ENCODE measurements at regions not wholly inside any gene's neighbourhood (a gene's known extent, or its start where the extent isn't known, plus 50 kb on each side); places are given as distances from the start of the nearest gene placed in this dataset.

- Histone ChIP-seq H3K4me3 (ENCODE audit: insufficient read depth, low read depth, low read length) (no peak overlapping the region), H3K4me2 (ENCODE audit: low read length) (no peak overlapping the region), H3K9me3 (ENCODE audit: insufficient read depth, low read depth, low read length) (no peaks in the 10 kb centered on the region), H2AFZ (ENCODE audit: low read depth, low read length) (no peak overlapping the region), H3K4me1 (ENCODE audit: insufficient read depth, low read length) (no peaks in the 10 kb centered on the region), H3K27me3 (ENCODE audit: insufficient read depth, low read length) (peaks cover 6% of the 10 kb centered on the region), H4K20me1 (ENCODE audit: insufficient read depth, low read length) (no peaks in the 10 kb centered on the region), H3K79me2 (ENCODE audit: insufficient read depth, low read length) (no peaks in the 10 kb centered on the region), H3K27ac (ENCODE audit: low read depth, low read length) (no peak overlapping the region), H3K9ac (ENCODE audit: low read length) (no peak overlapping the region), H3K36me3 (ENCODE audit: insufficient read depth, low read length) (no peaks in the 10 kb centered on the region)
- TF ChIP-seq, protein P1, sequence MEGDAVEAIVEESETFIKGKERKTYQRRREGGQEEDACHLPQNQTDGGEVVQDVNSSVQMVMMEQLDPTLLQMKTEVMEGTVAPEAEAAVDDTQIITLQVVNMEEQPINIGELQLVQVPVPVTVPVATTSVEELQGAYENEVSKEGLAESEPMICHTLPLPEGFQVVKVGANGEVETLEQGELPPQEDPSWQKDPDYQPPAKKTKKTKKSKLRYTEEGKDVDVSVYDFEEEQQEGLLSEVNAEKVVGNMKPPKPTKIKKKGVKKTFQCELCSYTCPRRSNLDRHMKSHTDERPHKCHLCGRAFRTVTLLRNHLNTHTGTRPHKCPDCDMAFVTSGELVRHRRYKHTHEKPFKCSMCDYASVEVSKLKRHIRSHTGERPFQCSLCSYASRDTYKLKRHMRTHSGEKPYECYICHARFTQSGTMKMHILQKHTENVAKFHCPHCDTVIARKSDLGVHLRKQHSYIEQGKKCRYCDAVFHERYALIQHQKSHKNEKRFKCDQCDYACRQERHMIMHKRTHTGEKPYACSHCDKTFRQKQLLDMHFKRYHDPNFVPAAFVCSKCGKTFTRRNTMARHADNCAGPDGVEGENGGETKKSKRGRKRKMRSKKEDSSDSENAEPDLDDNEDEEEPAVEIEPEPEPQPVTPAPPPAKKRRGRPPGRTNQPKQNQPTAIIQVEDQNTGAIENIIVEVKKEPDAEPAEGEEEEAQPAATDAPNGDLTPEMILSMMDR (IDR thresholded peaks at IDR 0.05; ENCODE audit: insufficient read depth, low read depth, low read length): no peak
- TF ChIP-seq EZH2 (IDR thresholded peaks at IDR 0.05; ENCODE audit: insufficient read depth, low read length): no peak
- Mint-ChIP-seq H3K4me3 (ENCODE audit: unreplicated experiment) (no peak overlapping the region), H3K27ac (ENCODE audit: unreplicated experiment) (no peak overlapping the region), H3K27me3 (ENCODE audit: low read depth, unreplicated experiment) (peaks cover 37% of the 10 kb centered on the region), H3K4me1 (ENCODE audit: low read depth, unreplicated experiment) (no peaks in the 10 kb centered on the region), H3K36me3 (ENCODE audit: low read depth, unreplicated experiment) (no peaks in the 10 kb centered on the region), H3K9me3 (ENCODE audit: unreplicated experiment) (peaks cover 5% of the 10 kb centered on the region)
- DNase-seq (ENCODE audit: low read depth): no peak
- no peak for FAIRE-seq
Observed at GRCh38 chr14:96666088-96666487, 131.1 kb upstream of the VRK1 start.

- Histone ChIP-seq H3K9me3 (ENCODE audit: insufficient read depth, low read depth, low read length) (no peaks in the 10 kb centered on the region), H2AFZ (ENCODE audit: low read depth, low read length) (no peak overlapping the region), H3K36me3 (ENCODE audit: insufficient read depth, low read length) (no peaks in the 10 kb centered on the region), H4K20me1 (ENCODE audit: insufficient read depth, low read length) (no peaks in the 10 kb centered on the region), H3K27ac (ENCODE audit: low read depth, low read length) (no peak overlapping the region), H3K79me2 (ENCODE audit: insufficient read depth, low read length) (no peaks in the 10 kb centered on the region), H3K27me3 (ENCODE audit: insufficient read depth, low read length) (no peaks in the 10 kb centered on the region), H3K9ac (ENCODE audit: low read length) (no peak overlapping the region), H3K4me3 (ENCODE audit: insufficient read depth, low read depth, low read length) (no peak overlapping the region), H3K4me2 (ENCODE audit: low read length) (no peak overlapping the region), H3K4me1 (ENCODE audit: insufficient read depth, low read length) (no peaks in the 10 kb centered on the region)
- no peak for TF ChIP-seq EZH2 (IDR thresholded peaks at IDR 0.05; ENCODE audit: insufficient read depth, low read length)
- TF ChIP-seq, protein P1 (IDR thresholded peaks at IDR 0.05; ENCODE audit: insufficient read depth, low read depth, low read length): no peak
- DNase-seq (ENCODE audit: low read depth): no peak
- peaks cover 3% of the 10 kb centered on the region for H3K9me3 Mint-ChIP-seq (ENCODE audit: unreplicated experiment)
- H3K36me3 Mint-ChIP-seq (ENCODE audit: low read depth, unreplicated experiment): no peaks in the 10 kb centered on the region
- peaks cover 42% of the 10 kb centered on the region for H3K27me3 Mint-ChIP-seq (ENCODE audit: low read depth, unreplicated experiment)
- no peak for FAIRE-seq
- H3K4me3 Mint-ChIP-seq (ENCODE audit: unreplicated experiment): no peak overlapping the region
- H3K4me1 Mint-ChIP-seq (ENCODE audit: low read depth, unreplicated experiment): no peaks in the 10 kb centered on the region
- no peak overlapping the region for H3K27ac Mint-ChIP-seq (ENCODE audit: unreplicated experiment)
Observed at GRCh38 chr14:96670391-96670790, 126.8 kb upstream of the VRK1 start.

DNA sequence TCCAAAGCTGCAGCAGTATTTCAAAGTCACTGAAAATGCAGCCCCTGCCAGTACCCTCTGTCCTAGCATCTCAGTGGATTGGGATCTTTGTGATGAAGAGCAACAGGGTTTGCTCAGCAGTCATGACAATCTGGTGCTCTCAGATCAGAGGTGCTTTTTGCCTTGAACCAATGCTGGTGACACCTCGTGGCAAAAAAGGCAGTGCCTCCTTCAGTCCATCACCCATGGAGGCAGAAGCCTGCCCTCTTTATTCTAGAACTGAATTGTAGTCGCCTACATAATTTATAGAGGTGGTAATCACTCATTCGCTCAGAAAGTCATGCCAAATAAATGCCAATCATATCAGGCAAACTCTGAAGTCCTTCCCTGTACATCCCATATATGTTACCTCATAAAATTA, 126.0 kb upstream of the VRK1 start:
- H2AFZ ChIP-seq (ENCODE audit: low read depth, low read length): no peak overlapping the region
- Mint-ChIP-seq H3K27ac (ENCODE audit: unreplicated experiment) (no peak overlapping the region), H3K4me3 (ENCODE audit: unreplicated experiment) (no peak overlapping the region), H3K36me3 (ENCODE audit: low read depth, unreplicated experiment) (no peaks in the 10 kb centered on the region), H3K27me3 (ENCODE audit: low read depth, unreplicated experiment) (peaks cover 37% of the 10 kb centered on the region), H3K4me1 (ENCODE audit: low read depth, unreplicated experiment) (no peaks in the 10 kb centered on the region), H3K9me3 (ENCODE audit: unreplicated experiment) (peaks cover 3% of the 10 kb centered on the region)
- H3K4me1 ChIP-seq (ENCODE audit: insufficient read depth, low read length): no peaks in the 10 kb centered on the region
- H3K27ac ChIP-seq (ENCODE audit: low read depth, low read length): no peak overlapping the region
- H3K36me3 ChIP-seq (ENCODE audit: insufficient read depth, low read length): no peaks in the 10 kb centered on the region
- no peaks in the 10 kb centered on the region for H3K9me3 ChIP-seq (ENCODE audit: insufficient read depth, low read depth, low read length)
- TF ChIP-seq, protein P1 (IDR thresholded peaks at IDR 0.05; ENCODE audit: insufficient read depth, low read depth, low read length): no peak
- no peak for TF ChIP-seq EZH2 (IDR thresholded peaks at IDR 0.05; ENCODE audit: insufficient read depth, low read length)
- no peak overlapping the region for H3K9ac ChIP-seq (ENCODE audit: low read length)
- FAIRE-seq: no peak
- H3K79me2 ChIP-seq (ENCODE audit: insufficient read depth, low read length): no peaks in the 10 kb centered on the region
- H3K4me3 ChIP-seq (ENCODE audit: insufficient read depth, low read depth, low read length): no peak overlapping the region
- no peak for DNase-seq (ENCODE audit: low read depth)
- no peaks in the 10 kb centered on the region for H3K27me3 ChIP-seq (ENCODE audit: insufficient read depth, low read length)
- no peaks in the 10 kb centered on the region for H4K20me1 ChIP-seq (ENCODE audit: insufficient read depth, low read length)
- no peak overlapping the region for H3K4me2 ChIP-seq (ENCODE audit: low read length)

Data from astrocyte (in vitro differentiated cells and primary cell).